Epithelial cell of proximal tubule (primary cell): ENCODE measurements at regions not wholly inside any gene's neighbourhood (a gene's known extent, or its start where the extent isn't known, plus 50 kb on each side); places are given as distances from the start of the nearest gene placed in this dataset.

ENCODE experiments used
- DNase-seq: peaks from one replicate; pipeline ENCODE4 v3.0.0-alpha.2; 2011; ENCODE audit warnings: low read depth
- H3K4me3 ChIP-seq: 2 replicates; pipeline ENCODE4 v1.5.1; 2011; ENCODE audit warnings: low read depth, mild to moderate bottlenecking, low read length
- TF ChIP-seq, protein P1 (sequence below): conservative IDR thresholded peaks from 2 replicates; pipeline ENCODE4 v1.5.1; 2012; ENCODE audit warnings: low read depth, mild to moderate bottlenecking, low read length

DNA sequence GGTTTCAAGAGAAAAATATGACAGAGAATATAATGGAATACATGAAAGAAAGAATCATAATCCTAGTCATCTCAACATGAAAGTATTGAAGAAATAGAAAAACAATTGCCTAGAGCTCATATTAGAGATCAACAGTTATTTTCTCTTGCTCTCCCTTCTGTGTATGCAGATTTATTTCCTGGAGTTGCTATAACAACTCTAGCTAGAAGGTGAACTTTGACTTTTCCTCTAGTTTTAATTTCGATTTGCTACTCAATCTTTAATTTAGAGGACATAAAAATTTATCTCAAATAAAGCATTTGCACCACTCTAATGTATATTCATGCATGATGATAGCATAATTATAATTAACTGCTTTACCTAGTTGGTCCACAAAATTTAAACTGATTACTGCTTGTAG lies 84.6 kb upstream of the PICALM start:
- H3K4me3 ChIP-seq: no peak overlapping the region
- no peak for DNase-seq
- TF ChIP-seq, protein P1, sequence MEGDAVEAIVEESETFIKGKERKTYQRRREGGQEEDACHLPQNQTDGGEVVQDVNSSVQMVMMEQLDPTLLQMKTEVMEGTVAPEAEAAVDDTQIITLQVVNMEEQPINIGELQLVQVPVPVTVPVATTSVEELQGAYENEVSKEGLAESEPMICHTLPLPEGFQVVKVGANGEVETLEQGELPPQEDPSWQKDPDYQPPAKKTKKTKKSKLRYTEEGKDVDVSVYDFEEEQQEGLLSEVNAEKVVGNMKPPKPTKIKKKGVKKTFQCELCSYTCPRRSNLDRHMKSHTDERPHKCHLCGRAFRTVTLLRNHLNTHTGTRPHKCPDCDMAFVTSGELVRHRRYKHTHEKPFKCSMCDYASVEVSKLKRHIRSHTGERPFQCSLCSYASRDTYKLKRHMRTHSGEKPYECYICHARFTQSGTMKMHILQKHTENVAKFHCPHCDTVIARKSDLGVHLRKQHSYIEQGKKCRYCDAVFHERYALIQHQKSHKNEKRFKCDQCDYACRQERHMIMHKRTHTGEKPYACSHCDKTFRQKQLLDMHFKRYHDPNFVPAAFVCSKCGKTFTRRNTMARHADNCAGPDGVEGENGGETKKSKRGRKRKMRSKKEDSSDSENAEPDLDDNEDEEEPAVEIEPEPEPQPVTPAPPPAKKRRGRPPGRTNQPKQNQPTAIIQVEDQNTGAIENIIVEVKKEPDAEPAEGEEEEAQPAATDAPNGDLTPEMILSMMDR: no peak

DNA sequence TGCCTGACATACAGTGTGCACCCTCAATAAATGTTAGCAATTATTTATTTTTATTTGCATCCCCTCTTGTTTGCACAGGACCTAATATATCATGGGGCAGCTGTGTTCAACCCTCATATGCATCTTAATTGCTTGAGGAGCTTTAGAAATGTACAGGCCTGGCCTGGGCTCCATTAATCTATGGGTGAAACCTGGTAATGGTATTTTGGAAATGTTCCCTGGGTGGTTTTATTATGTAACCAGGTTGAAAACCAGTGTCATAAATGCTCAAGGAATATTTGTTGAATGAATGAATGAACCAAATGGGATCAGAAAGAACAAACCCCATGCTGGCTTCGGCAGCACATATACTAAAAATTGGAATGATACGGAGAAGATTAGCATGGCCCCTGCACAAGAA lies 84.0 kb upstream of the PICALM start:
- H3K4me3 ChIP-seq: no peak overlapping the region
- TF ChIP-seq, protein P1: no peak
- DNase-seq: no peak

DNA sequence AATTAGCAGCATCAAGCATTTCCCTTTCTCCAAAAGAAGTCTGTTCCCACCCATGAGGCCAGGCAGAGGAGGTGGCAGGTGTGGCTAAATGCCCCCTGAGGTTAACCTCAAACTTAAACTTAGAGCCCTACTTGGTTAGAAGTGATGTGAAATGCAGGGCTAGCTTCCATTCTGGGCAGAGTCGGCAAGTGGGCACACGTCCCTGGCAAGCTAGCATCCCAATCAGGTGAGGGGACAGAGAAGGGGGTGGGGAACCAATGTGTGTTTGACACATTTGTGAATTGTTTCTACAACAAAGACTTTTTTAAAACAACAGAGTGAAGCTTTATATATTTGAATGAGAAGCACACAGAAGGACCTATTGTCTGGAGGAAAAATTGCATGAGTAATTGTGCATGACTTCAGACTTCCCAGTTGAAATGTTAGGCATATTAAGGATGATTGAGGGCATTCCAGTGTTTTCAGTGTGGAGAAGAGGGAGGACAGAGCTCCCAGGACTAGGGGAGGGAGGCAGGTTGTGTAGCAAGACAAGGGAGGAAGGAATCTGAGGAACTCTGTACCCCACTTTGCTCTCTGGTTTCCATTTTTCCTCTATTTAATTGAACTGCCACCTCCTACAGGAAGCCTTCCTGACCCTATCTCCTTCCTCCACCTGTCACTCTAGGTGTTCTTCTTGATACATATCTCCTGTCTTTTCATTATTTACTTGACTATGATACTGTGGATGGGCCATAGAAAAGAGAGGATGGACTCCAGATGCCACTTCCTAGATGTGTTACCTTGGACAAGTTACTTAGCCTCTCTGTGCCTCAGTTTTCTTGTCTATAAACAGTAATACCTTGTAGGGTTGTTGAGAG lies 83.3 kb upstream of the PICALM start:
- peak overlapping the region; percentile 2 for H3K4me3 ChIP-seq
- DNase-seq: peak; percentile 66
- TF ChIP-seq, protein P1: no peak

DNA sequence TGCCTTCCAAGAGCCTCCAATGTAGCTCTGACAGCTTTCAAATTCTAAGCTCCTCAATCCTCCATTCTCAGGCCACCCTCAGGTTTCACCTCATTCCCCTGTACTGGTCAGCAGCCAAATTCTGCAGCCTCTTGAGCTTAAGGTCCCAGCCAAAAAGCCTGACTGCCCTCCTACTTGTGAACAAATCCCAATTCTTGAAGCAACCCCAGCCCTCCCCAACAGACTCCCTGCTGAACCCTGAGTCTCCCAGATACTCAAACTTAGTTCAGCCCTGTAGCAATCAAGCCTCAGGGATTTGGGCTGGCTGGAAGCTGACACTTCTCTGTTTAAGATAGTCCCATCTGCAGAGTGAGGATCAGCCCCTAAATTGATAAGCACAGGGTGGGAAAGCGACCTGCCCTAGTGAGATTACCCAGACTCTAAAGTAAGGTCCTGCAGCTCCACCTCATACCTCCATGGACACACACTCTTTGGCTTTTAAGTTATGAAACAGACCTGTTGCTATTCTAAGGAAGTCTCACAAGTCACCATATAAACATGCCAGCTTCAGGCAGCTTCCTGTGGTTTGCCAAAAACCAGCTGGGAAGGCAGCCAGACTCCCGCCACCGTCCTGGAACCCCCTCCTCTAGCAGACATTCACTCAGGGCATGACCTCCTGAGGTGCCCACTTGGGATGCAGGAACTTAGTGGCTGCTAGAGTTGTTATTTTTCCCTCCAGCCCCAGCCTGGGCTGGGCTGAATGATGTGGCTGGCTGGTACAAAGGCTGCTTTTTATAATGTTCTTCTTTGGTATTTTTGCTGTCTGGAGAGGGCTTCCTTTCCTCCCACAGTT lies 82.5 kb upstream of the PICALM start:
- DNase-seq: peak; percentile 39
- no peak overlapping the region for H3K4me3 ChIP-seq
- TF ChIP-seq, protein P1: no peak

DNA sequence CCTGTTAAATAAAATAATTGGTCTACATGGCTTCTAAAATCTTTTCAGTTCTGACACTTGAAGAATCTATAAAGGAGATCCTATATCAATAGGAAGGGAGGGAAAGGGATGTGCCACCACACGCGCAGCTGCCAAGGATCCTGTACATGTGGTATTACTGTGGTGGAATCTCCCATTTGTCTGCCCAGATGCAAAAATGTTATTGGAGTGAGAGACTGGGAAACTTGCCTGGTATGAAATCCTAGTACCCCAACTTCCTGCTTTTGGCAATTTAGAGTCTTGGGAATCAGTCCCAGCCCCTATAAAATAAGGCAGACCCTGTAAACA lies 81.9 kb upstream of the PICALM start:
- TF ChIP-seq, protein P1: no peak
- DNase-seq: no peak
- H3K4me3 ChIP-seq: no peak overlapping the region

DNA sequence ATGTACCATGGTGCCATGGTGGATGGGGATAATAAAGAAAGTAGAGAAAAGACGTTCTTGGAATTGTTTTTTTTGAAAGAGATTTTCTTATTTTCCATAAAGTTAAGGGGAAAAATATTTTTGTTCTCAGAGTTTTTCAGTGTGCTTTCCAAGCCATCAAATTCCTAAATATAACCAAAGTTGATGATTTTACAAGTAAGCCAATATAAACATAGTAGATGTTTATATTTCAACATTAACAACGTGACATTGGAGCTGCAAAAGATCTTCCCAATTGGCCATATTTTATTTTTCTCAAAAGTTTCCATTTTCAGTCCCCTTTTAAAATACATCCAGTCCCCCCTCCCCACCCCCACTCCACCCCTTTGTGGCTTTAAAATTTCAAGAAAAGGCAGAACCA lies 80.9 kb upstream of the PICALM start:
- no peak for DNase-seq
- no peak overlapping the region for H3K4me3 ChIP-seq
- TF ChIP-seq, protein P1: no peak
